Caco-2 (cell line): ENCODE measurements at regions not wholly inside any gene's neighbourhood (a gene's known extent, or its start where the extent isn't known, plus 50 kb on each side); places are given as distances from the start of the nearest gene placed in this dataset.

Experiments used
- BruUV-seq: library from RNA; stranded (reverse); fragments of 400-500 nt; replicated peaks from 2 replicates; lab custom pipeline; 2021; lab: Mats Ljungman, UMichigan
- CTCF ChIA-PET: fragments of 300-600 bp; sonication (Branson Sonifier 250); formaldehyde crosslinking; loops from one replicate; lab custom pipeline; 2022; ENCODE audit warnings: antibody characterized with exemption; lab: Charles Lee
- POLR2A ChIA-PET: fragments of 300-600 bp; sonication (Branson Sonifier 250); formaldehyde crosslinking; loops from one replicate; lab custom pipeline; 2022; ENCODE audit warnings: antibody characterized with exemption; lab: Charles Lee
- DNase-seq, 2 experiments: peaks; one replicate each; pipeline versions ENCODE4 v3.0.0 to v3.0.0-alpha.2; 2020 to 2022
- H3K27me3 ChIP-seq: replicated peaks from 2 replicates; pipeline ENCODE4 v1.6.0; 2011; ENCODE audit warnings: low read length; ENCODE audit not compliant: control insufficient read depth, insufficient read depth
- H3K36me3 ChIP-seq: 2 replicates; pipeline ENCODE4 v1.5.1; 2011; ENCODE audit warnings: low read length; ENCODE audit not compliant: control insufficient read depth, insufficient read depth
- H3K4me1 ChIP-seq: fragments of 250-450 bp; sonication (Bioruptor Pico); 2 replicates; pipeline ENCODE4 v1.5.1; 2020; ENCODE audit warnings: mild to moderate bottlenecking
- H3K4me3 ChIP-seq: 2 replicates; pipeline ENCODE4 v1.5.1; 2011; ENCODE audit warnings: low read depth, mild to moderate bottlenecking, control low read depth, low read length
- H3K9me3 ChIP-seq: fragments of 250-450 bp; sonication (Bioruptor Pico); 2 replicates; pipeline ENCODE4 v1.5.1; 2020; ENCODE audit warnings: mild to moderate bottlenecking, moderate library complexity
- H3K27ac Mint-ChIP-seq: one replicate; pipeline ENCODE4 v1.8.0; 2022; ENCODE audit warnings: mixed read lengths; ENCODE audit not compliant: unreplicated experiment
- H3K27me3 Mint-ChIP-seq: one replicate; pipeline ENCODE4 v1.8.0; 2022; ENCODE audit warnings: mixed read lengths; ENCODE audit not compliant: insufficient read depth, unreplicated experiment
- H3K36me3 Mint-ChIP-seq: one replicate; pipeline ENCODE4 v1.8.0; 2022; ENCODE audit warnings: mild to moderate bottlenecking, mixed read lengths; ENCODE audit not compliant: insufficient read depth, unreplicated experiment
- H3K4me1 Mint-ChIP-seq: one replicate; pipeline ENCODE4 v1.8.0; 2022; ENCODE audit warnings: low read depth, mixed read lengths; ENCODE audit not compliant: unreplicated experiment
- H3K4me3 Mint-ChIP-seq: one replicate; pipeline ENCODE4 v1.8.0; 2022; ENCODE audit warnings: mild to moderate bottlenecking, moderate library complexity, mixed read lengths; ENCODE audit not compliant: unreplicated experiment
- H3K9me3 Mint-ChIP-seq: one replicate; pipeline ENCODE4 v1.8.0; 2022; ENCODE audit warnings: mixed read lengths; ENCODE audit not compliant: unreplicated experiment
- intact Hi-C: fragments of 100-400 bp; cut with micrococcal nuclease; formaldehyde crosslinking; loops from one replicate; pipeline ENCODE4 v1.10.0; 2022; ENCODE audit not compliant: unreplicated experiment
- TF ChIP-seq, protein P1 (sequence below), 2 experiments: fragments of 200-600 bp in 1 of 2; IDR thresholded peaks; 1 replicate in 1 of 2; 2 replicates in 1 of 2; pipeline versions ENCODE4 v1.5.1 to v1.8.0; 2011 to 2022; ENCODE audit warnings: antibody characterized with exemption in 1 of 2, control low read depth in 1 of 2, inconsistent platforms in 1 of 2, low read depth in 1 of 2, low read length in 1 of 2, mild to moderate bottlenecking in 1 of 2, moderate library complexity in 1 of 2; ENCODE audit not compliant: insufficient read depth in 1 of 2, severe bottlenecking in 1 of 2, unreplicated experiment in 1 of 2

DNA sequence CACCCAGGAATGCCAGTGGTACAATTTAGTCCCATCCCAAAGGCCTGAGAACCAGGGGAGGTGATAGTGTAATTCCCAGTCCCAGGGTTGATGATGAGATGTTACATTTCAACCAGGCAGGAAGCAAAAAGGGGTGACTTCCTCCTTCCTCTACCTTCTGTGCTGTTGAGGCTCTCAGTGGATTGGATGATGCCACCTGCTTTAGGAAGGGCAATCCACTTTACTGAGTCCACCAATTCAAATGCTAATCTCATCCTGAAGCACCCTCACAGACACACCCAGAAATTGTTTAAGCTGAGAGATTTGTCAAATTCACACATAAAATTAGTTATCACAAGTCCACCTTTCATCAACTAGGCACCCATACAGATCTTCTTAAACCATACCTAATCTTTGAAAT lies 418.5 kb upstream of the GOLIM4 start:
- Mint-ChIP-seq H3K36me3 (no peaks in the 10 kb centered on the region), H3K4me3 (no peak overlapping the region), H3K27ac (no peak overlapping the region), H3K27me3 (peaks cover 2% of the 10 kb centered on the region), H3K9me3 (no peaks in the 10 kb centered on the region), H3K4me1 (peaks cover 7% of the 10 kb centered on the region)
- no peaks in the 10 kb centered on the region for H3K9me3 ChIP-seq
- no TSS peak for BruUV-seq
- H3K27me3 ChIP-seq = no peaks in the 10 kb centered on the region
- intact Hi-C loops = no loop called here
- no peaks in the 10 kb centered on the region for H3K36me3 ChIP-seq
- POLR2A ChIA-PET = no interaction called here
- CTCF ChIA-PET = no interaction called here
- peaks cover 7% of the 10 kb centered on the region; the same call in 1 of the 2 replicates for H3K4me1 ChIP-seq
- no peak overlapping the region for H3K4me3 ChIP-seq
- no peak for DNase-seq
- TF ChIP-seq, protein P1, sequence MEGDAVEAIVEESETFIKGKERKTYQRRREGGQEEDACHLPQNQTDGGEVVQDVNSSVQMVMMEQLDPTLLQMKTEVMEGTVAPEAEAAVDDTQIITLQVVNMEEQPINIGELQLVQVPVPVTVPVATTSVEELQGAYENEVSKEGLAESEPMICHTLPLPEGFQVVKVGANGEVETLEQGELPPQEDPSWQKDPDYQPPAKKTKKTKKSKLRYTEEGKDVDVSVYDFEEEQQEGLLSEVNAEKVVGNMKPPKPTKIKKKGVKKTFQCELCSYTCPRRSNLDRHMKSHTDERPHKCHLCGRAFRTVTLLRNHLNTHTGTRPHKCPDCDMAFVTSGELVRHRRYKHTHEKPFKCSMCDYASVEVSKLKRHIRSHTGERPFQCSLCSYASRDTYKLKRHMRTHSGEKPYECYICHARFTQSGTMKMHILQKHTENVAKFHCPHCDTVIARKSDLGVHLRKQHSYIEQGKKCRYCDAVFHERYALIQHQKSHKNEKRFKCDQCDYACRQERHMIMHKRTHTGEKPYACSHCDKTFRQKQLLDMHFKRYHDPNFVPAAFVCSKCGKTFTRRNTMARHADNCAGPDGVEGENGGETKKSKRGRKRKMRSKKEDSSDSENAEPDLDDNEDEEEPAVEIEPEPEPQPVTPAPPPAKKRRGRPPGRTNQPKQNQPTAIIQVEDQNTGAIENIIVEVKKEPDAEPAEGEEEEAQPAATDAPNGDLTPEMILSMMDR (IDR thresholded peaks at IDR 0.05; ENCODE audit: insufficient read depth in 1 of 2, low read depth in 1 of 2, low read length in 1 of 2, severe bottlenecking in 1 of 2, unreplicated experiment in 1 of 2) = no peak

DNA sequence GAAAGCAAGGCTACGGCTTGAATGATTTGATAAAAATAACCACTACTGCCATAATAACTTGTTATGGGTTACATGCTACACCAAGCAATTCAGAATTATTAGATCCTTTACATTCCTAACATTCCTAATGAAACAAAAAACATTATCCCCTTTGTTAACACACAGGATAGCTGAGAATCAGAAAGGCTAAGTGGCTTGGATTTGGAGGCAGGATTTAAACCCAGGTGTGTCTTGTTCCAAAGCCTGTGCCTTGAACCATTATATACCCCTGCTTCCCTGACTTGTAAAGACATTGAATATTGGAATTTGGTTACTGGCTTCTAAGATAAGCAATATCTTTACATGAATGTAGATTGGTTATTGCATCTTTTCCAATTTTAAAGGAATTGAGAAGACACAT lies 417.1 kb upstream of the GOLIM4 start:
- Histone ChIP-seq H3K36me3 (no peaks in the 10 kb centered on the region), H3K4me1 (peaks cover 6% of the 10 kb centered on the region; the same call in 1 of the 2 replicates), H3K9me3 (no peaks in the 10 kb centered on the region), H3K27me3 (no peaks in the 10 kb centered on the region), H3K4me3 (no peak overlapping the region)
- H3K4me1 Mint-ChIP-seq = peaks cover 6% of the 10 kb centered on the region
- no peaks in the 10 kb centered on the region for H3K9me3 Mint-ChIP-seq
- no peak overlapping the region for H3K27ac Mint-ChIP-seq
- H3K4me3 Mint-ChIP-seq = no peak overlapping the region
- BruUV-seq = no TSS peak
- TF ChIP-seq, protein P1 (IDR thresholded peaks at IDR 0.05; ENCODE audit: insufficient read depth in 1 of 2, low read depth in 1 of 2, low read length in 1 of 2, severe bottlenecking in 1 of 2, unreplicated experiment in 1 of 2) = no peak
- CTCF ChIA-PET = no interaction called here
- no peaks in the 10 kb centered on the region for H3K36me3 Mint-ChIP-seq
- POLR2A ChIA-PET = no interaction called here
- intact Hi-C loops = no loop called here
- H3K27me3 Mint-ChIP-seq = peaks cover 5% of the 10 kb centered on the region
- DNase-seq = no peak

DNA sequence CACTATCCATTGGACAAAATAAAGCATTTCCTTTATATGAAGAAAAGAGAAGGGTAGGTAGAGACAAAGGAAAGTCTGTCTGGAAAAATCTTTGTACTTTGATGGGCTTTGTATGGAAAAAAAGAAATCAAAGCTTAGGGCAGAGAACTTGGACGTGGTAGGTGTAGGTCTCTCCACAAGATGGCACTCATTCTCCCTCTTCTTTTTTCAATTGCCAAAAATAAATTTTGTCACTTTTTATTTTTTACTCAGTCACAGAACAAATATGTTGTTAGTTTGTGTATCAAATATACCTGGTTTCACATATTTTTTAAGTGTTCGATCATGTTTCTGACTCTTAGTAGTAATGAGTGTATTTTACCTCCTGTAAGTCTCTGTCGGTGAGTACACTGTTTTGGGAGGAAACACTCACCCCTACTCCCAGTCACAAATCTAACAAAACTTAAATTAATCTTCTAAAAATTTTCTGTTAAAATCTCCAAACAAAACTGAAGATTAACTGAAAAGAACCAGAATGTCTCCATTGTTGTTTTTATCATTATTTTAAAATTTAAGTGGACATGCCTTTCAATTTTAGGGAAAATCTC lies 415.8 kb upstream of the GOLIM4 start:
- intact Hi-C loops = loop anchor here (1.0 kb wide), 2 partner anchors 110 to 336 kb away; no protein-coding TSS in a partner anchor
- Histone ChIP-seq H3K4me3 (no peak overlapping the region), H3K36me3 (no peaks in the 10 kb centered on the region), H3K4me1 (no peaks in the 10 kb centered on the region), H3K9me3 (no peaks in the 10 kb centered on the region), H3K27me3 (no peaks in the 10 kb centered on the region)
- CTCF ChIA-PET = interaction anchor here (1.0 to 1.5 kb wide), 3 partner anchors 107 to 336 kb away, joined by 3 to 10 read pairs (median 6); no protein-coding TSS in a partner anchor
- TF ChIP-seq, protein P1 (IDR thresholded peaks at IDR 0.05; ENCODE audit: insufficient read depth in 1 of 2, low read depth in 1 of 2, low read length in 1 of 2, severe bottlenecking in 1 of 2, unreplicated experiment in 1 of 2) = peak; percentile 14 to 62
- Mint-ChIP-seq H3K9me3 (no peaks in the 10 kb centered on the region), H3K27me3 (peaks cover 5% of the 10 kb centered on the region), H3K27ac (no peak overlapping the region), H3K4me3 (no peak overlapping the region), H3K4me1 (no peaks in the 10 kb centered on the region), H3K36me3 (no peaks in the 10 kb centered on the region)
- POLR2A ChIA-PET = no interaction called here
- no peak for DNase-seq
- BruUV-seq = no TSS peak
